ENCODE measurements at regions not wholly inside any gene's neighbourhood (a gene's known extent, or its start where the extent isn't known, plus 50 kb on each side); places are given as distances from the start of the nearest gene placed in this dataset.

- TF ChIP-seq POLR2AphosphoS5 (IDR thresholded peaks at IDR 0.05; ENCODE audit: low read depth, low read length) (no peak), POLR2A (IDR thresholded peaks at IDR 0.05; ENCODE audit: low read depth, low read length) (no peak), TAF1 (IDR thresholded peaks at IDR 0.05; ENCODE audit: borderline replicate concordance, low read depth, low read length) (no peak)
These were observed 453.9 kb downstream of the NFIB start for GRCh38 chr9:13860019-13860418.

All from GM12892 (cell line).